Gastroesophageal sphincter (tissue), 4 donors: ENCODE measurements at regions not wholly inside any gene's neighbourhood (a gene's known extent, or its start where the extent isn't known, plus 50 kb on each side); places are given as distances from the start of the nearest gene placed in this dataset.

Source experiments
- ATAC-seq: fragments of 150-250 bp; one replicate; pipeline ENCODE4 v1.9.1; 2016; ENCODE audit warnings: mild to moderate bottlenecking, moderate library complexity
- H3K27ac ChIP-seq, 4 donors: fragments of 200-600 bp; sonication (generic) in 3 of 4; 1 replicate in 3 of 4; 2 replicates in 1 of 4; pipeline ENCODE4 v1.5.1; 2016 to 2019
- H3K27me3 ChIP-seq: fragments of 200-600 bp; sonication (generic); one replicate; pipeline ENCODE4 v1.5.1; 2019
- H3K36me3 ChIP-seq, 2 donors: fragments of 200-600 bp; sonication (generic); one replicate each; pipeline ENCODE4 v1.5.1; 2019; ENCODE audit warnings: control low read depth in 1 of 2
- H3K4me1 ChIP-seq, 3 donors: fragments of 200-600 bp; sonication (generic); 1 replicate in 2 of 3; 2 replicates in 1 of 3; pipeline ENCODE4 v1.5.1; 2016 to 2019; ENCODE audit warnings: control low read depth in 2 of 3
- H3K4me3 ChIP-seq, 2 donors: fragments of 200-600 bp; sonication (generic); one replicate each; pipeline ENCODE4 v1.5.1; 2019; ENCODE audit warnings: mild to moderate bottlenecking in 1 of 2, moderate library complexity in 1 of 2
- H3K9me3 ChIP-seq, 3 donors: fragments of 200-600 bp; sonication (generic); one replicate each; pipeline ENCODE4 v1.5.1; 2017 to 2019; ENCODE audit warnings: control low read depth in 2 of 3
- EP300 ChIP-seq: sonication (generic); formaldehyde crosslinking; IDR thresholded peaks from one replicate; pipeline ENCODE4 v1.6.1; 2017; ENCODE audit warnings: antibody characterized with exemption, mild to moderate bottlenecking
- POLR2A ChIP-seq, 2 donors: fragments of 450-650 bp; IDR thresholded peaks; one replicate each; pipeline ENCODE4 v1.6.1; 2017; ENCODE audit warnings: antibody characterized with exemption in 2 of 2, mild to moderate bottlenecking in 2 of 2, moderate library complexity in 1 of 2
- POLR2AphosphoS5 ChIP-seq: sonication (generic); formaldehyde crosslinking; IDR thresholded peaks from one replicate; pipeline ENCODE4 v1.6.1; 2017; ENCODE audit warnings: antibody characterized with exemption
- WGBS, 2 donors: methylation state at CpG; one replicate each; pipeline ENCODE4 v1.1.5; 2018; ENCODE audit warnings: low coverage in 1 of 2; 5-methylcytosine and 5-hydroxymethylcytosine counted together
- TF ChIP-seq, protein P1 (sequence below), 4 experiments: fragments of 200-600 bp in 2 of 4; fragments of 450-650 bp in 2 of 4; sonication (generic) in 1 of 4; IDR thresholded peaks; one replicate each; pipeline ENCODE4 v1.5.1; 2017 to 2019; ENCODE audit warnings: antibody characterized with exemption in 4 of 4, mild to moderate bottlenecking in 2 of 4, moderate library complexity in 2 of 4

DNA sequence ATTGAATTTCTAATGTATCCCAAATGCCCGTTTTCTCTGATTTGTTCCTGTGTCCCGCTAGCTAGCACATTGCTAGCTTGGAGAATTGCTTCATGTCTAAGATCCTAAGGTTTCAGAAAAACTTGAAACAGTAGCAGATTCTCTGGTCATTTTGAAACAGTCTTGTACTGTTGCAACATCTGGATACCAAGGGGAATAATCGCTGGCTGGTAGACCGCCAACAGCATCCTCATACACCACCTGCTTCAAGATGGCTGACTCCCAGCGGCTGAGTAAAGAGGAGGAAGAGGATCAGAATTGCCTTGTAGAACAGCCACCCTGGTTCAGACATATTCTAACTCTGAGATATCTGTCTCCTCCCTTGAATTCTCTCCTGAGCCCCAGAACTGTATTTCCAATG lies 226.7 kb upstream of the ELAC2 start:
- H3K4me3 ChIP-seq, result no peak overlapping the region
- H3K27me3 ChIP-seq, result no peaks in the 10 kb centered on the region
- no peak overlapping the region for H3K27ac ChIP-seq
- no peak for ATAC-seq
- TF ChIP-seq POLR2A (IDR thresholded peaks at IDR 0.05) (no peak), EP300 (no peak), POLR2AphosphoS5 (no peak)
- TF ChIP-seq, protein P1, sequence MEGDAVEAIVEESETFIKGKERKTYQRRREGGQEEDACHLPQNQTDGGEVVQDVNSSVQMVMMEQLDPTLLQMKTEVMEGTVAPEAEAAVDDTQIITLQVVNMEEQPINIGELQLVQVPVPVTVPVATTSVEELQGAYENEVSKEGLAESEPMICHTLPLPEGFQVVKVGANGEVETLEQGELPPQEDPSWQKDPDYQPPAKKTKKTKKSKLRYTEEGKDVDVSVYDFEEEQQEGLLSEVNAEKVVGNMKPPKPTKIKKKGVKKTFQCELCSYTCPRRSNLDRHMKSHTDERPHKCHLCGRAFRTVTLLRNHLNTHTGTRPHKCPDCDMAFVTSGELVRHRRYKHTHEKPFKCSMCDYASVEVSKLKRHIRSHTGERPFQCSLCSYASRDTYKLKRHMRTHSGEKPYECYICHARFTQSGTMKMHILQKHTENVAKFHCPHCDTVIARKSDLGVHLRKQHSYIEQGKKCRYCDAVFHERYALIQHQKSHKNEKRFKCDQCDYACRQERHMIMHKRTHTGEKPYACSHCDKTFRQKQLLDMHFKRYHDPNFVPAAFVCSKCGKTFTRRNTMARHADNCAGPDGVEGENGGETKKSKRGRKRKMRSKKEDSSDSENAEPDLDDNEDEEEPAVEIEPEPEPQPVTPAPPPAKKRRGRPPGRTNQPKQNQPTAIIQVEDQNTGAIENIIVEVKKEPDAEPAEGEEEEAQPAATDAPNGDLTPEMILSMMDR (IDR thresholded peaks at IDR 0.05), result no peak
- no peaks in the 10 kb centered on the region for H3K36me3 ChIP-seq
- H3K4me1 ChIP-seq, result no peaks in the 10 kb centered on the region
- H3K9me3 ChIP-seq, result peaks cover 0 to 4% (median 0%) of the 10 kb centered on the region in 3 donors
- 76 to 85% methylated on average over 4 to 5 of the region's 5 CpGs for WGBS, 2 donors

DNA sequence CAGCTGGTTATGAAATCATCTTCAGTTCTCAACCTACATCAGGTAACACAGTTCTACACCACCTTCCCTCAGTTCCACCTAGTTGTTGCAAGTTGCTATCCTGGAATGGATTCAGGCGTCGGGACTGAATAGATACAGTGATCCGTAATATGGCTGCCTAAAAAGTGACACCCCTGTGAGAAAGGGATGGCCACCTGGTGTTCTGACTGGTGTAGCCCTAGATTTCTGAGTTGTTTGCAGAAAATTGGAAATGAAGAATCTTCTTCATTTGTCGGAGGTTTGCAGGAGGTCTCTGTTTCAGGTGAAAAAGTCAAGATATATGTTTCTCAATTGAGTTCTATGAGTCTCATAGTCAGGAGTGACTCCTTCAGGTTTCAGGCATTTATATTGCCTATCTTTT lies 225.8 kb upstream of the ELAC2 start:
- Histone ChIP-seq H3K27me3 (no peaks in the 10 kb centered on the region), H3K9me3 (peaks cover 0 to under 1% (median 0%) of the 10 kb centered on the region in 3 donors), H3K27ac (no peak overlapping the region), H3K4me3 (no peak overlapping the region), H3K36me3 (no peaks in the 10 kb centered on the region), H3K4me1 (no peaks in the 10 kb centered on the region)
- TF ChIP-seq EP300, result no peak
- TF ChIP-seq, protein P1 (IDR thresholded peaks at IDR 0.05), result no peak
- TF ChIP-seq POLR2A (IDR thresholded peaks at IDR 0.05), result no peak
- TF ChIP-seq POLR2AphosphoS5, result no peak
- WGBS, 2 donors, result 90 to 100% methylated on average over 1 of the region's 4 CpGs
- ATAC-seq, result no peak

DNA sequence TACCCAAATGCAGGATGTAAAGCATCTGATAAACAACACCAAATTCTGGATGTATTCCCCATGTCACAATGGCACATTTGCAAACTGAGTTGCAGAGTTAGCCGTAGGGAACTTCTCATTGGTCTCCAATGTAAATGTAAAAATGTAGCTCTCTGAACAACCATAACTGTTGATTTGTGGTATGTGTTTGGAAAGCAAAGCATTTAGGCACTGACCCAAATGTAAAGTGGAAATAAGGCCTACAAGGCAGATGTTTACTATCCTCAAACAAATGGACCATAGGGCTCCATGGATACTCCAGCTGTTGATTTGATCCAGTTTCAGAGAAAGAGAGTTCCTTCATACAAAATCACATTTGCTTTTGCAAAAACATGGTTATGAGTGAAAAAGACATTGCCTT lies 223.0 kb upstream of the ELAC2 start:
- no peaks in the 10 kb centered on the region for H3K9me3 ChIP-seq
- H3K4me1 ChIP-seq, result no peaks in the 10 kb centered on the region
- H3K36me3 ChIP-seq, result no peaks in the 10 kb centered on the region
- TF ChIP-seq POLR2AphosphoS5 (no peak), EP300 (no peak), POLR2A (IDR thresholded peaks at IDR 0.05) (no peak)
- TF ChIP-seq, protein P1 (IDR thresholded peaks at IDR 0.05), result no peak
- no peak for ATAC-seq
- no peak overlapping the region for H3K4me3 ChIP-seq
- no peaks in the 10 kb centered on the region for H3K27me3 ChIP-seq
- H3K27ac ChIP-seq, result no peak overlapping the region
- 60 to 67% methylated on average over 1 of the region's 1 CpG for WGBS, 2 donors

DNA sequence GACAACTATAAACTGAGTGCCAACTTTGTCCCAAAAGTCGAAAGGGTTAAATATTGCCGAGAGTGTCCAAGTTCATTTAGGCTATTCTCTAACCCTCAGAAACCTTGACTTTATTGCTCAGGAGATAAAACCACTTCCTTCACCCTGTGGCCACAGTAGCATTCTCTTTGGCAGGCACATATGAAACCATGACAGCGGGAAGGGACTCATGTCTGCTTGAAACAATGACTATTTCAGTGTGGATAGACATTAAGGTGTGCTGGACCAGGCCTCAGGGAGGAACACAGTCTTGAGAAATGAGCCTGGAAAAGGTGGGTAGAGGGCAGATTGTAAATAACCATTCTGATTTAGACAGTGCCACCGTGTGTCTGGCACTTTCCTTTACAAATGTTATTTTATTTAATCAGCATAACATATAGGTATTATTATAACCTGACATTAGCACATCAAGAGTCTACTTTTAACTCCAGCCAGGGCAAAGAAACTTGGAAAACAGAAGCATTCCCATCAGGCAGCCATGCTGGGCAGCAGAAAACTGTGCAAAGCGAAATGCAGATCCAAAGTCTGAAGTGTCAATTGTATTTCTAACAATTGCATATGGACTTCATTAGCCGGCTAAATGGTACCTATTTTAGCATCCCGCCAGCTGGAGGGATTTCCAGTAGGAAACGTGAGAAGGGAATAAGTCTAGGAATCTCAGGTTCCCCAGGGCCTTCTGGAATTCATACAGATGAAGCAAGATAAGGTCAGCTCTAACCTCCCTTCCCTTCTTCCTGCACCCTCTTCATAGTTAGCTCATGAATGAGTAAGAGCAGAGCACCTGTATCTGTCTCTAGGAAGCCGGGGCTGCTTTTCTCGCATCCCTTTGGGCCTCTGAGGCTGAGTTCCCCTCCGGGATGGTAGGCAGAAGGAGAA lies 212.8 kb upstream of the ELAC2 start:
- peaks cover 4% of the 10 kb centered on the region for H3K27me3 ChIP-seq
- no peaks in the 10 kb centered on the region for H3K4me1 ChIP-seq
- H3K36me3 ChIP-seq, result no peaks in the 10 kb centered on the region
- 31 to 57% methylated on average over 5 to 11 of the region's 11 CpGs for WGBS, 2 donors
- no peak overlapping the region for H3K27ac ChIP-seq
- no peaks in the 10 kb centered on the region for H3K9me3 ChIP-seq
- no peak for ATAC-seq
- no peak overlapping the region for H3K4me3 ChIP-seq
- TF ChIP-seq, protein P1 (IDR thresholded peaks at IDR 0.05), result no peak
- no peak for TF ChIP-seq POLR2AphosphoS5
- no peak for TF ChIP-seq EP300
- TF ChIP-seq POLR2A (IDR thresholded peaks at IDR 0.05), result no peak

DNA sequence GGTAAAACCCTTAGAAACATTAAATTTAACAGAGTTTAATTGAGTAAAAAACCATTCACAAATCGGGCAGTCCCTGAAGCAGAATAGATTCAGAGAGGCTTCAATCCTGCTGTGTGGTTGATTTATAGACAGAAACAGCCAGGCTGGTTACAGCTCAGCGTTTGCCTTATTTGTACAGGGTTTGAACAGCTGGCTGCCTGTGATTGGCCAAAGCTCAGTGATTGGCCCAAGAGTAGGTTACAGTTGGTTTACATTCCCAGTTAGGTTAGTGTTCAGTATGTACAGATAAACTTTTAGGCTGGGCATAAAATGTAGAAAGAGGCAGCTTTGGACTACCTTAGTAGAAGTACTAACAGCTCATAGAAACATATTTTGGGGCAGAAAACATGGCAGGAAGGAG lies 210.4 kb upstream of the ELAC2 start:
- no peak overlapping the region for H3K27ac ChIP-seq
- no peaks in the 10 kb centered on the region for H3K9me3 ChIP-seq
- no peak for ATAC-seq
- WGBS, 2 donors, result 68 to 100% methylated on average over 1 to 2 of the region's 2 CpGs
- H3K36me3 ChIP-seq, result no peaks in the 10 kb centered on the region
- no peak overlapping the region for H3K4me3 ChIP-seq
- H3K4me1 ChIP-seq, result no peaks in the 10 kb centered on the region
- peaks cover 6% of the 10 kb centered on the region for H3K27me3 ChIP-seq
- no peak for TF ChIP-seq EP300
